ENCODE measurements at regions not wholly inside any gene's neighbourhood (a gene's known extent, or its start where the extent isn't known, plus 50 kb on each side); places are given as distances from the start of the nearest gene placed in this dataset.

DNA sequence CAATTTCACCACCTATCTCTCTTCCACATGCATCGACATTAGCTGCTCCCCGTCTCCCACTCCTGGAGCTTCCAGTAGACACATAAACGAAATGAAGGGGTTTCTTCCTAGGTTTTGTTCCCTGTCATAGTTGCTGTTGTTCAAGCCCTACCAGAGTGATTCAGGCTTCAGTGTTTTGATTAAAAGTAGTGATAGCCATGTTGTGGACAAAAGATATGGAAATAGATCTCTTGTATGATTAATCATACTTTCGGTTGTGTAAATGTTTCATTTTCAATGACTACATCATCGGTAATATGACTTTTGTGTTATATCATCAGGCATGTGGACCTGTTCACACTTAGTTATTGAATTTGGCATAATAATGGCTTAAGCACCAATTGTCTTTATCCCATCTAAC is 96.5 kb upstream of the KLF3 start:
- no peak for DNase-seq

DNA sequence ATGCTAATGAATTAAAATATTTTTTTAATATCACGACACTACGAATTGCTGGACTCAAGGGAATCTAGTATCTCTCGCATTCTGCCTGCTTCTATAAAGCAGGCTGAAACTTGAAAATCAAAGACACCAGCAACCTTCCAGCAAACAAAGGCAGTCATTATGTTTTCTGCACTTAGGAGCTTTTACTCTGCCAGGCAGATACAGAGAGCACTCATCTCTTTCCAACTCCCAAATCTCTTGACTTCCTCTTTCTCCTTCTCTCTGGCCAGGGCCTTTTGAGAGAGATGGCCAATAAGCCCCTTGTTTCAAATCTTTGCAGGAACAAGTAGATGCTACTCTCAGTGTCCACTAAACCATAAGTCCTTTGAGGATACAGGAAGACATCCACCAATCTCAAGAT is 95.2 kb upstream of the KLF3 start:
- no peak for DNase-seq

DNA sequence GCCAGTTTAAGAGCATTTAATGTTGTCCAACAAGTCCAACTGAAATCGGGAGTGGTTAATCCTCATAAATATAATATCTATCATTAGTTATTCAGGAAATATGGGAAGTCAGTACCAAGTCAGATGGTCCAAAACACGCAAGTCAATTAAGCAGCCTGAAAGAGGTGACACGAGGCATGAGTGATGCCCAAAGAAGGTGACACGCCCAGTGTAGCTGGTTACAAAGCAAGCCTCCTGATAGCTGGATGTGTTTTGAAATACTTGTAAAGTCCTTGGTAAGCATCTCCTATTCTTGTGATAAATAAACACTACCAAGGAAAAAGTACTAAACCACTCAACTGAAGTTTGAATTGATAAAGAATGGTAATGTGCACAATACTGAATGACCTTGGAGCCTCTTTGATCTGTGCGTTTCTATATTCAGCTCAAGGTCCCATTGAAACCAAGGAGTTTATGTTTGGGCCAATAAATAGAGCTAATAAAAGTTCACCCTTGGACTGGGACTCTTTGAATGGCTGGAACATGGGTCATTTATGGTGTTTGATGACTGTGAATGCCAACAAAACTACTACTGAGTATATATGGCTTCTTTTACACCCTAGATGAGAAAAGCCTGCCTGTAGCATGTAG is 93.2 kb upstream of the KLF3 start:
- DNase-seq, result no peak

- no peak for DNase-seq
Measured at GRCh38 chr4:38572793-38573192, 91.2 kb upstream of the KLF3 start.

DNA sequence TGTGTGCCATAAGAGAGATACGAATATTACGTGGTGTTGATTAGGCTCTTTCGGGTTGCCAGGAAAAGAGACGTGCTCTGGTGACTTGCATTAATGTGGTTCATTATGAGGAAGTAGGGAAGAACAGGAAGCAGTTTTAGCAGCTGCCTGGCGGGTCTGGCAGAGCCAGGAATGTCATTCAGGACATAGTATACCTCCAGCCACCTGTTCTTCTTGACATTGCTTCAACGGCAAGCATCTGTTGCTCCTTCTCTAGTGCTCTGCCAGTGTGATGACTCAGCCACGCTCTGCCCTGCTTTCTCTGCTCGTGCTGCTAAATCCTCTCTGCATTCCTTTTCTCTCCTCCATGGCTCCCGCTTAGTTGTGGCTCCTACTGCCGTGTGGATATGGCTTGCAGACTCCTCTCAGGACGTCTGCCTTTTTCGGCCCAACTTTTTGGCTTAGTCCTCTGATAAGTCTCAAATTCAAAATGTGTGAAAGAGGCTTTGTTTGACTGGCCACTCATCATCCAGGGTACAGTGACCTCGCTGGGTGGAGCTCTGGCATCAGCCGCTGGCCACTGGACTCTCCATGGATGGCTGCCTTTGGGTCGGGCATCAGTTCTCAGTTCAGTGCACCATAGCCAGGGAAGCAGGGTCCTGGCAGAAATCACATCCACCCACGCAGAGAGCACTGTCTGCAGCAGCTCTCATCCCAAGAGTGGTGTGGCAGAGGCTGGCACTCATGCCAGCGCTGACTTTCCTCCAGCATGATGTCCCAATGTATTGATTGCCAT is 89.3 kb upstream of the KLF3 start:
- DNase-seq, result no peak

DNA sequence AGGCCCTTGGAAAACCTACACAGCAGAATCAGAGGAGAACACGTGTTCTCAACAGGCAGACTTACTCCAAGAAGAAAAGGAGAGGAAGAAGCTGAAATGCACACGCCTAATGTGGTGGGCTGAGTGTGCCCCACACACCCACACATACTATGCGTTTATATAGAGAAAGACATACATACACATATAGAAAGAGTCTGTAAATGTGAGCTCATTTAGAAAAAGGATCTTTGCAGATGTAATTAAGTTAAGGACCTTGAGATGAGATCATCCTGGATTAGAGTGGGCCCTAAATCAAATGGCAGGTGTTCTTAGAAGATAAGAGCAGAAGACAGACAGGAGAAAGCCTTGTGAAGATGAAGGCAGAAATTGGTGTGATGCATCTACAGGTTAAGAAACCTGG is 87.2 kb upstream of the KLF3 start:
- no peak for DNase-seq

GRCh38 chr4:38577462-38577861 is 86.5 kb upstream of the KLF3 start:
- no peak for DNase-seq

DNA sequence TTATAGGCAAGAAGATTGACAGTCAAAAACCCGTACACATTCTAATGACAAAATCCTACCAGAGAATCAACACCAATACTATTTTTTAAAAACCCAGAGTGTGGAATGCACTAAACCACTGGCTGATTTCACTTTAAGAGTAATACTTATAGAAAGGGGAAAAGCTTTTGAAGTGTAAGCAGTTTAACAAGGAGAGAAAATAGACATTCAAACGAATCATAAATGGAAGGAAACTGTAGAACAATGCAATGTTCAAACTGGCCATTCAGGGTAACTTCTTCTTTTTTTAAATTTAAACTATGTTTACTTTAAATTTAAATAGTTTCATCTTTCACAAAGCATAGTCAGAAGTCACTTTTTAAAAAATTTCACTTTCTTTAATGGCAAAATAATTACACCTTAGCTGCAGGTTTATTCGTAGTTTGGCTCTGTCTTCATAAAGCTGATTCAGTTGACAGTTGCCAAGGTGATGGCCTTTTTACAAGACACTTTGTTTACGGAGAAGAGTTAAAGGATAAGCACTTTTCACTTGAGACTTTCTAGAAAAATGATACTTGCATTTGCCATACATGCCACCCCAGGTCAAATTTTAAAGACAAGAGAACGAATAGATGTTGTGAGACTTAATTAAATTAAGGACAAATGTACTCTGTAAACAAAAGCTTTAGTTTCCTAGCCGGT is 82.4 kb upstream of the KLF3 start:
- DNase-seq, result no peak

GRCh38 chr4:38582445-38582844 is 81.6 kb upstream of the KLF3 start:
- DNase-seq, result no peak

- DNase-seq, result no peak
Measured at GRCh38 chr4:38582889-38583470, 81.0 kb upstream of the KLF3 start.

DNA sequence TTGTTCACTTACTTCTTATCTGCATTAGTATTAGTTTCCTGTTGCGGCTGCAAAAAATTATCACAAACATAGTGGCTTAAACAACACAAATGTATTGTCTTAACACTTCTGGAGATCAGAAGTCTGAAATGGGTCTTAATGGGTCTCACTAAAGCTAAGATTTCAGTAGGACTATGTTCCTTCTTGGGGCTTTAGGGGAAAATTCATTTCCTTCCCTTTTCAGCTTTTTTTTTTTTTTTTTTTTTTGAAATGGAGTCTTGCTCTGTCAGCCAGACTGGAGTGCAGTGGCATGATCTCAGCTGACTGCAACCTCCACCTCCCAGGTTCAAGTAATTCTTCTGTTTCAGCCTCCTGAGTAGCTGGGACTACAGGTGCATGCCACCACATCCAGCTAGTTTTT is 78.1 kb upstream of the KLF3 start:
- DNase-seq, result no peak

GRCh38 chr4:38587106-38587505 is 76.9 kb upstream of the KLF3 start:
- no peak for DNase-seq

- no peak for DNase-seq
Measured at GRCh38 chr4:38590046-38590445, 74.0 kb upstream of the KLF3 start.

DNA sequence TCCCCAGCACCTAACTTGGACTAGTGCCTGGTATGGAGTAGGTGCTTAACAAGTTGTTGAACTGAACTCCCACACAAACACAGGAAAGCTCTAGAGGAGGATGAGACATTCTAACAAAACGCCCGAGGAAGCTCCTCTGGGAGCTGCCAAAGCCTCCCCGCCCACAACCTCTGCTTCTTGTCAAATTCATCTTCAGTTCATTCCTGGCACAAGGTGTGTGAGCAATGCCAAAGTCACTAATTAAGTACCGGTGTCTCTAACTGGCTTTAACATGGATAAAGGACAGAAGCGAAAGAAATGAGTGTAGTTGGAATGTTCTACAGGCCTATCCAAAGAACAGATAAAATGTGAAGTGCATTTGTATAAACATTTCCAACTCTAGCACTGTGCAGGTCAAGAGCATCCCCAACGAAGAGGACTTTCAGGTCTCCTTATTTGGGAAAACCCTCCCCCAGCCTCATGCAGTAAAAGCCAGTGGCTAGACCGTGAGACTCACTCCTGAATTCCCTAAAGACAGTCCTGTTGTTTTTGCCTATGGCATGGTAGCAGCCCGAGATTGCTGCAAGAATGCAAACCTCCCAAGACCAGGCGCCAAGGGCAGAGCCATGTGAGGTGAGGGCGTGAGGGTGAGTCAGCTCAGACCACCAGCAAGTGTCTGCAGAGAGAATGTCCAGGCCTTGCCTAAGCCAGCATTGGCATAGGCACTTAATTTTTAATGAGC is 72.2 kb upstream of the KLF3 start:
- DNase-seq, result no peak

DNA sequence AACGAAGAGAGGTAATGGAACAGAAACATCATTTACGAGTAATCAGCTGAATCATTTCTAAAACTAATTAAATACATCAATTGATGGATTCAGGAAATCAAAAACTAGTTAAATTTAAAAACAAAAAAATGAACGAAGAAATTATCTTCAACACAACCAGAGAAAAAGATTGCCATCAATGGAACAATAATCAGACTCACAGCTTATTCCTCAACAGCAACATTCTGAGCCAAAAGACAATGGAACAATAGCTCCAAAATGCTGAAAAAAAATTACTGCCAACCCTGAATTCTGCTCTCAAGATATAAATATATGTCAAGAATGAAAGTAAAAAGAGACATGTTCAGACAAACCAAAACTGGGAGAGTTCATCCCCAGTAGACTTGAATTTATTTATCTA is 65.5 kb upstream of the KLF3 start:
- DNase-seq, result no peak

DNA sequence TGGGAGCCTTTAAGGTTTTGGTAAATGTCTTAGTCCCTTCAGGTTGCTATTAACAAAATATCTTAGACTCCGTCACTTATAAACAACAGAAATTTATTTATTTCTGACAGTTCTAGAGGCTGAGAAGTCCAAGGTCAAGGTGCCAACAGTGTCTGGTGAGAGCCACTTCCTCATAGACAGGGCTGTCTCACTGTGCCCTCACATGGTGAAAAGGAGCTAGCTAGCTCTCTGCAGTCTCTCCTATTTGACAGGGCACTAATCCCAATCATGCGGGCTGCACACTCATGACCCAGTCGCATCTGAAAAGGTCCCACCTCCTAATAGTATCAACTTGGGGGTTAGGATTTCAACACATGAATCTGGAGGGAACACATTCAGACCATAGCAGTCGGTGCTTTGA is 63.4 kb upstream of the KLF3 start:
- DNase-seq, result no peak

DNA sequence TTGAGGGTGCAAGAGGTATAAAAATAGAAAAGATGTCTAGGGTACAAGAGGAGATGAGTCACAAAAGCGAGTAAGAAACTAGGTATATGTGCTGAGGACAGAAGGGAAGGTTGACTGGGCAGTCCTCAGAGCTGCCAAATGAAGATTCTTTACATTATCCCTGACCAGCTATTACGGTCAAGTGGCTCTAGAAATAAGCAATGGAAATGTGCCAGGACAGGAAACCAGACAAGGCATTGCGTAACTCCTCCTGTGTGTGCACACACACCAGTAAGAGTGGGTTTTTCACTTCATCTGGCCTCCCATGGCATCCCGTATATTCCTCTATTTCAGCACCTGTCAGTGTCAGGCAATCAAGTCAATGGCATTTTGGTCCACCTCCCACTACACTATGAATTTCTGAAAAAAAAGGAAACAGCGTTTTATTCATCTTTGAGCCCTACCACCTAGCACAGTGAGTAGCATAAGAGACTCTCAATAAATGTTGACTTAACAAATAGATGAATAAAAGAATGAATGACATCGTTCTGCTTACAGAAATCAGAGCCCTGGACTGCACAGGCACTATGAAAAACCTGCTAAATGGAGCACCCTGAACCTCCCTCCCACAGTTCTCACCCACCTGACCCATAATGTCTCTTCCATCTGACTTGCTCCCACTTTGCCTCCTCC is 62.6 kb upstream of the KLF3 start:
- no peak for DNase-seq

- DNase-seq, result no peak
Measured at GRCh38 chr4:38601916-38602291, 62.1 kb upstream of the KLF3 start.

- no peak for DNase-seq
Measured at GRCh38 chr4:38603652-38604051, 60.3 kb upstream of the KLF3 start.

- no peak for DNase-seq
Measured at GRCh38 chr4:38605181-38605752, 58.7 kb upstream of the KLF3 start.

GRCh38 chr4:38605753-38606586 is 58.0 kb upstream of the KLF3 start:
- DNase-seq, result no peak

DNA sequence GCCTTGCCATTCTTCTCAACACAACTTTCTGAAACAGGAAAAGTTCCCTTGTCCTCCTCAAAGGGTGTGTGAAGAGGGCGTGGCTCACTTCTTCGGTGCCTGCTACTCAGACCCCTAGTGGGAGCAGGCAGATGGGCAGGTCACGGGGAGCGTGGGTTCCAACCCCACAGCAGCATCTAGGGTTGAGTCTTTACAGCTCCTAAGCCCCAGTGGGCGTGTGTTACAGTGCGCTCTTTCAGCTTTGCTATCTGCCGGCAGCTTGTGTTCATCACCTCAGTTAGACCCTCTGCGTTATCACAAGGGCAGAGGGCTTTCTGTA is 57.5 kb upstream of the KLF3 start:
- DNase-seq, result no peak
